HG03039 (cell line): ENCODE measurements at regions not wholly inside any gene's neighbourhood (a gene's known extent, or its start where the extent isn't known, plus 50 kb on each side); places are given as distances from the start of the nearest gene placed in this dataset.
"Not testable (repeated sequence)": the region's sequence is repeated elsewhere in the genome, so short reads cannot be mapped to it uniquely, and the experiment has no call there.

ENCODE experiments used
- ATAC-seq: cut with Tn5 transposase; IDR thresholded peaks from one replicate; pipeline ENCODE4 v1.9.1; 2021; ENCODE audit warnings: mild to moderate bottlenecking, moderate library complexity; ENCODE audit not compliant: unreplicated experiment

DNA sequence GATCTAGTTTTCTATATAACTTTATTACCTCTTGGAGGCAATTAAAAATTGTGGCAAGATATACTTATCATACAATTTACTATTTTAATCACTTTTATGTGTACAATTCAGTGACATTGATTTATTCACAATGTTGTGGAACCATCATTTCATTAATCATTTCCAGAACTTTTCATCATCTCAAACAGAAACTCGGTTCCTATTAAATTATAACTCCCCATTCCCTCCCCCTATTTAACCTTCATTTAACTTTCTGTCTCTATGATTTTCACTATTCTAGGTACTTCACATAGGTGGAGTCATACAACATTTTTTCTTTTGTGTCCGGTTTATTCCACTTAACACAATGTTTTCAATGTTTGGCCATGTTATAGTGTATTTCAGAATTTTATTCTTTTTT is 252.8 kb downstream of the REEP3 start:
- ATAC-seq = no peak

DNA sequence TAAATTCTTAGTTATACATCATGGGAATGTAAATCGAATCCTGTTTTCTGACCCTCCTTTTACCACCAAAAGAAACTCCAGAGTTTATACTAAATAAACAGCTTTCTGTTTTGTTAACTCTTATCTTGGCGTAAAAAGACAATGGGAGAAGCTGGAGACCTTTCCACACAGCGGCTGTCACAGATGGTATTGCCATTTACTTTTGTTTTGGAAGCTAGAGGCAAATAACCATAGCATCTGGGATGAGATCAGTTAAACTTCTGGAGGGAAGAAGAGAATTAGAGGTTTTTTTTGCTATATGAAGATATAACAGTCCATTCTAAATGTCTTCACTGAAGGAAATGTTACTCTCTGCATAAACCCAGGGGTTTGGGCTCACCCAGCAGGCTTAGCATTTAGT is 258.9 kb downstream of the REEP3 start:
- ATAC-seq = no peak

DNA sequence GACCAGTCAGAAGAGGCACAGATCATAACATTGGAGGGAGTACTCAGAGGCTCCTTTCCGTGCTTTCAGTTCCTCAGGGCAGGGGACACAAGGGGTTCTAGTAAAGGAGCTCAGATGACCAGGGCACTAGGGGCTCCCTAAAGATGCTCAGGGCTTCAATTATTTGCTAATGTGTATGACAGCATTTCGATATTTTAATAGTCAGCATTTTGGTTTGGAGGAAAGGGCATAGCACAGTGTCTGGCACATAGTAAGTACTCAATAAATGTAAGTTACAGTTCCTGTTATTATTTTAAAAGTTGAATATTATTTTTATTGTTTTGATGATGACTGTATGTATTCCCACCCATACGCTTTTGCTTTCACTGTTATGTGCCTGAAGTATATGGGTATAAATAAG is 260.0 kb downstream of the REEP3 start:
- ATAC-seq = no peak

DNA sequence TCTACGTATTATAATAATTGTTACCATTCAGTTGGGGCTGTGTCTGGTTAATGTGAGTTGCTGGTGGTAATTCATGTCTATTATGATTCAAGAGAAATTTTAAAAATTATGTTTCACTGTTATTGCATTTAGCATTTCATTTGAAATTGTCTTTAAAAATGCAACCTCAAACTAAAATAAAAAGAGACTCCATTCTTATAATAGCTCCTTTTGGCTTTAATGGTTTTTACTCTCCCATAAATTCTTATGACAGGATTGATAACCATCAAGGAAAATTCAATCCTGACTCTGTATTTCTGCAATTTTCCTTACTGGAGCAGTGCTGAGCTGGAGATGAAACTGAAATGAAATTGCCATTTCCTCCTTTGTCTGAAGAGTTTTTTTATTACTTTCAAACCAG is 262.7 kb downstream of the REEP3 start:
- ATAC-seq = no peak

DNA sequence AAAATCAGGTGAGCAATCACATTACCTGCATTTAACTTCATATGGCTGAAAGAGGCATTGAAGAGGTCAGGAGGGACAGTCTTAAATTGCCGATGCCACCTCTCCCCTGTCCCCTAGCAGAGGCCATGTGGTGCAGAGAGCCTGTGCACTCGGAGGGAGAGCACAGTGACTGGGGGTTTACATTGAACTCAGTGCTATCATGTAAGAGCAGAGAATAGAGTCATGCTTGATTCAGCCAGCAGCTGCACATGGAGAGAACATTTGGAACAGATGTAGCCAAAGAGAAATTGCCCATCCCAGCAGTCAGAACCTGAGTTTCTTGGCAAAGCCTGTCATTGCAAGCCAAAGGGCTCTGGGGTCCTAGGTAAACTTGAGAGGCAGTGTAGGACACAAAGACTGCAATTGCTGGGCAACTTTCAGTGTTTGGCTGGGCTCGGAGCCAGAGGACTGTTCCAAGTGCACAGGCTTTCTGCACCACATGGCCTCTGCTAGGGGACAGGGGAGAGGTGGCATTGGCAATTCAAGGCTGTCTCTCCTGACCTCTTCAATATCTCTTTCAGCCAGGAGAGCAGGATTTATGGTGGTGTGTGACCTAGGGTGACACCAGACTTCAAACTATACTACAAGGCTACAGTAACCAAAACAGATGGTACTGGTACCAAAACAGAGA is 267.1 kb downstream of the REEP3 start:
- no peak for ATAC-seq

DNA sequence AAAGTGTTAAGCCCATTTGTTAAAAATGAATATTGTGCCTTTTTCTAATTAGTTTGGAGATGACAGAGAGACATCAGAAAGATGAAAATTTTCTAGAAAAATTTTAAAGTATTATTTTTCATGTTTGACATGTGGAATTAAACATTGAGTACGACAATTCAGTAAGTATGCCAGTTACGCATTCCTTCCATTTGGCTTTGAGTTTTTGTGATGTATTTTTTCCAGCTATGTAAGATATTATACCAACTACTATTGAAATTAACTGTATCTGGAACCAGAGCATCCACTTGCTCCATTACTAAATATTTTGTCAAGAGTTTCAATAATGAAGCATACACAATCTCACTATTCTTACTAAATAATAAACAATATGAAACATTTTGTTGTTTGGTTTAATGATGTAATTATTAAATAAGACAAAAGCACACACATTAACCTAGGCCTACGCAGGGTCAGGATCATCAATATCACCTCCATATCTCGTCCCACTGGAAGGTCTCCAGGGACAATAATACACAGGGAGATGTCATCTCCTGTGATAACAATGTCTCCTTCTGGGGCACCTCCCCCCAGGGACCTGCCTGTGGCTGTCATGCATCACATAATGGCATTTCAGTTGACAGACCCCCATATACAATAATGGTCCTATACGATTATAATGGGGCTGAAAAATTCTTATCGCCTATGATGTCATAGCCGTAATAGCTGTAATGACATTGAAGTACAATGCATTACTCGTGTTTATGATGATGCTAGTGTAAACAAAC is 274.1 kb downstream of the REEP3 start:
- no peak for ATAC-seq

DNA sequence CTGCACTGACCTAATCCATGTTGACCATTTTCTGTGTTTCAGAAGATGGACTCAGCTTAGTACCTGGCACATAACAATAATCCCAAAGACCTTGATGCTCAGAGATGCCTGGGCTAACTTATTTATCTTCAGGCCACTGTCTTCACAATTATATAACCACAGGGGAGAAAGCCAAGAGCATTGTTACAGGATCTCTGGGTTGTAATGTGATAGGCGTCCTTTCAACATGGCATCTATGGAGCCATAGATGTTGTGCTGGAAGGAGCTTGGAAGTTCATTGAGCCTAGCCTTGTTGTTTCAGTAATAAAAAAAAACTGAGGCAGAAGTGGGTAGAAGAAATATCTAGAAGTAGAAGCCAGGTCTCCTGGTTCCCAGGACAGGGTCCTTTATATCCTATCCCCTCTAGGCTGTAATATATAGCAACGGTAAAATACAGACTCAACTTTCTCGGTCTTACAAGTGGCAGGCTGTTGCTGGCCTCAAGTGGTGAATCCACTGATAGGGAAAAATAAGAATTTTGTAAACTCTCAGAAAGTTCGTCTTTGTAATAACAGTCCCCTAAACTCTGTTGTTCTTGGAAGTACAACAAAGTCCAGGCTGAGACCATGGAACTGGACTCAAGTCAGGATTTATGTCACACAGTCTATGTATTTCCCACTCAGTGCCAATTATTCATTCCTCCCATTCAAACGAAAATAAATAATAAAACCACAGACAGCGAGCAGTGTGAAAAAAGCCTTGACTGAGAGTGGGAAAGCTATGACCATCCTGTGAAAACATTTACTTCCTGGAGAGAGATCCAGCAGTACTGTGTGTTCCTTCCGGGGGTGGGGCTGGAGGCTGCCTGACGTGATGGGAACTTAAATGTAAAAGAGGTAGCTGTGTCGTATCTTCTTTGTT is 277.6 kb downstream of the REEP3 start:
- ATAC-seq = no peak

DNA sequence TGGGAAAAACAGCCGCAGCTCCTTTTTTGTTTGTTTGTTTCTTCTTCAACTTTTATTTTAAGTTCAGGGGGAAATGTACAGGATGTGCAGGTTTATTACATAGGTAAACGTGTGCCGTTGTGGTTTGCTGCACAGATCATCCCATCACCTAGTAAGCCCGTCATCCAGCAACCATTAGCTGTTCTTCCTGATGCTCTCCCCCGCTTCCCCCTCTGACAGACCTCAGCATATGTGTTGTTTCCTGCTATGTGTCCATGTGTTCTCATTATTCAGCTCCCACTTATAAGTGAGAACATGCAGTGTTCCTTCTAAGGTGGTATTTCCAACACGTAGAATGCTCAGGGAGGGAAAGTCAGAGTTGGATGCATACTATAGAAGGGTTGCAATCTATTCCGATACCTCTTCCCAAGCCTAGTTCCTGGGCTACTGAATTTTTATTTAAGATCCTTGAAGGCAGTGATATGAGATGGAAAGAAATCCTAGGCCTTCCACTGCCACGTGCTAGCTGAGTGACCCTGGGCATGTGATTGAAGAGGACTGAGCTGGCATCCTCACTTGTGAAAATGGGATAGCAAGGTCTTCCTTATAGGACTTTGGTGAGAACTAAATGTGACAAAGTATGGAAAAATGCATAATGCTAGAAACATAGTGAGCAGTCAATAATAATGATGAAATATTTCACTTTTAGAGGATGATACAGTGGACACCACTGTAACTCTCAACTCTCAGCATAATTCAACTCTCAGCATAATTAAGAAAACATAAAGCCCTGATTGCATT is 278.5 kb downstream of the REEP3 start:
- ATAC-seq = no peak

DNA sequence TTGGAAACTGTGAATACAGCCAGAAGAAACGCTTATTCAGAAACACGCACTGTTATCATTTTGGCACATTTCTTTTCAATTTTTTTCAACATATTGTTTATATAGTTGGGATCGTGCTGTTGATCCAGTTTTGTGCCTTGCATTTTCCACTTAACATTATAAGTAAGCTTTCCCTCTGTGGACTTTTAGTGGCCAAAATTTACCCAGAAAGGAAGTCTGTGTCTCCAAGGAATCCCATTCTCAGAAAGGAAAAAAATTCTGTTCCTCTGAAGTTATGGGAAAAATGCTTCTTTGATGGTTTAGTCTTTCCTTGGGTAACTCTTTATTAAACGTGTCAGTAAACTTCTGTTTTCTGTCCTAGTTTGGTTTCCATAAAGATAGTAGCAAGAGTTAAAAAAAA is 280.0 kb downstream of the REEP3 start:
- ATAC-seq = no peak

DNA sequence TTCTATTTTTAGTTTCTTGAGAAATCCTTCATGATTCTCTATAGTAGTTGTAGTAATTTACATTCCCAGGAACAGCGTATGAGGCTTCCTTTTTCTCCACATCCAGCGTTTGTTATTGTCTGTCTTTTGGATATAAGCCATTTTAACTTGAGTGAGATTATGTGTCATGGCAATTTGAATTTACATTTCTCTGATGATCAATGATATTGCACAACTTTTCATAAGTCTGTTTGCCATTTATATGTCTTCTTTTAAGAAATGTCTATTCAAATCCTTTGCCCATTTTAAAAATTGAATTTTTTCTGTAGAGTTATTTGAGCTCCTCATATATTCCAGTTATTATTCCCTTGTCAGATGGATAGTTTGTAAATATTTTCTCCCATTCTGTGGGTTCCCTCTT is 285.1 kb downstream of the REEP3 start:
- ATAC-seq = no peak

DNA sequence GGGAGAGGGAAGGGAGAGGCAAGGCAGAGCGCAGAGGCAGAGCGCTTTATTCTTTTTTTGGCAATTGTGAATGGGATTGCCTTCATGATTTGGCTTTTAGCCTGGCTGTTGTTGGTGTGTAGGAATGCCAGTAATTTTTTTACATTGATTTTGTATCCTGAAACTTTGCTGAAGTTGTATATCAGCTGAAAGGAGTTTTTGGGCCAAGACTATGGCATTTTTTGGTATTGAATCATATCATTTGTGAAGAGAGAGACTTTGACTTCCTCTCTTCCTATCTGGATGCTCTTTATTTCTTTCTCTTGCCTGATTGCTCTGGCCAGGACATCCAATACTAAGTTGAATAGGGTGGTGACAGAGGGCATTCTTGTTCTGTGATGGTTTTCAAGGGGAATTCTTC is 291.3 kb downstream of the REEP3 start:
- ATAC-seq = no peak

DNA sequence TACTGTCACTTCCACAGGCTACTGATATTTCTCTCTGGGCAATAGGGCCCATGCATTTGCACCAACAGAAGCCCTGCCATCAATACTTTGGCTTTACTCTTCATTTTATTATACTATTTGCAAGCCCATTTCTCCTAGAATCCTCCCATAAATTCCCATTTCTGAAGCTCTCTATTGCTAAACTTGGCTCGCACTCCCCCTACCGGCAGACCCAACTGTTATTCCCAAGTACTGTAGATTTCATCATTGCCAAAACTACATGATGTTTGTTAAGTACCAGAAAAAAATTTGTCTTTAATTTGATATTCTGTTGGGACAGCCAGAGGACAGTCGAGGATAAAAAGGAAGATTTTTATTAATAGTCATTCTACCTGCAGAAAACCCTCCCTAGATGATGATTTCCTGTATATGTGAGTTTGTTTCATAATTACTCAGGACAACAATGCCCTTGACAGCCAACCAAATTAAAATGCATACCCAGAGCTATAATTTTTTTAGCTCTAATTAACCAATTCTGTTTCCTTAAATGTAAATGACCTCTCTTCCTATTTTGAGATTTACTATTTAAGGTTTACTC is 298.6 kb downstream of the REEP3 start:
- no peak for ATAC-seq

DNA sequence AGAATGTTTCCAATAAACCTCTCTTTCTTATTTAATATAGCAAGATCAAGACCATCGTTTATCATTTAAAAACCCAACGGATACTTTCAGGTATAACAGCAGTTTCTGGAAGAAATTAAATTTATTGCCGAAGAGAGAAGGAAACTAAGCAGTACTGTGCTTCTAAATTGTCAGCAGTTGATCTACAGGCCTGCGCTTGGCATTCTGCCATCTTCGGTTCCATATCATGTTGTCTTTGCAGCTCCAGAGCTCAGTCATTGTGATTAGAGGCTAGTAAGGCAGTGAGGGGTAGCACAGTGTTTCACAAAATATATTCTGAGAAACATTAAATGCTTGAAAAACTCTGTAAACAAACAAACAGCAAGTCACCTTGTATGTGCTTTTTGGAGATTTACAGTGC is 301.3 kb downstream of the REEP3 start:
- no peak for ATAC-seq

DNA sequence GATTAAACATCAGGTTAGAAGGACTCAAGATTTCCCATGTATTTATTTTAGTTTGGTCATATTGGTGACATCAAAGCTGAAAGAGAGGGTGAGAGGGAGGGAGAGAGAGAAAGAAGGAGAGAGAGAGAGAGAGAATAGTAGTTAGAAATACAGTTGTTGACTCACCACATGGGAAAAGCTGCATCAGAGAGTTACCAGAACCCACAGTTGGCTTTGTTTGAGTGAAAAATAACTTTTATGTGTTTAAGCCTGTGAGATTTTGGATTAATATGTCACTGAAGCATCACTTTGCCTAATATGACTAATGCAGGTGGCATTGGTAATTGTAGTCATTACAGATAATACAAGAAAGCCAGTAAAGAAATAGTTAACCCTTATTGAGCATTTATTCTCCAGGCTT is 303.9 kb downstream of the REEP3 start:
- ATAC-seq = no peak

DNA sequence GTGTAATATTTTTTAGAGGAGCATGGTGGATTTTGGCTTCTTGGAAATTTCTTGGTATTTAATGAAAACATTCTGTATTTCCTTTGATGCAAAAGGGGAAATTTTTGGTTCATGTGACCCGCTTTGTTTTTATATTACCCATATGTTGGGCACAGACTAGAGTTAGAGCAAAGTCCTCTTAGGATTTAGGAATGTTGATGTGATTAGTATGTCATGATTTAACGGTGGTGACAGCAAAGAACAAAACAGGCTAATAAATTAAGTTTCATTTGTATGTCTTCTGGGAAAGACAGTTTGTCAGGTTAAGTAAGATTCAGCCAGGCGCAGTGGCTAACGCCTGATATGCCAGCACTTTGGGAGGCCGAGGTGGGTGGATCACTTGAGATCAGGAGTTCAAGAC is 304.6 kb downstream of the REEP3 start:
- no peak for ATAC-seq

DNA sequence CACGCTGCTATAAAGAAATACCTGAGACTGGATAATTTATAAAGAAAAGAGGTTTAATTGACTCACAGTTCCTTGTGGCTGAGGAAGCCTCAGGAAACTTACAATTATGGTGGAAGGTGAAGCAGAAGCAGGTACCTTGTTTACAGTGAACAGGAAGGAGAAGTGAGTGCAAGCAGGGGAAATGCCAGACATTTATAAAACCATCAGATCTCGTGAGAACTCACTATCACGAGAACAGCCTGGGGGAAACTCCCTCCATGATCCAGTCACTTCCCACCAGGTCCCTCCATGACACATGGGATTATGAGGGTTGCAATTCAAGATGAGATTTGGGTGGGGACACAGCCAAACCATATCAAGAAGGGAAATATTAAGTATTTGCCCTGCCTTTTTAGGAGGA is 305.8 kb downstream of the REEP3 start:
- not testable (repeated sequence) for ATAC-seq

DNA sequence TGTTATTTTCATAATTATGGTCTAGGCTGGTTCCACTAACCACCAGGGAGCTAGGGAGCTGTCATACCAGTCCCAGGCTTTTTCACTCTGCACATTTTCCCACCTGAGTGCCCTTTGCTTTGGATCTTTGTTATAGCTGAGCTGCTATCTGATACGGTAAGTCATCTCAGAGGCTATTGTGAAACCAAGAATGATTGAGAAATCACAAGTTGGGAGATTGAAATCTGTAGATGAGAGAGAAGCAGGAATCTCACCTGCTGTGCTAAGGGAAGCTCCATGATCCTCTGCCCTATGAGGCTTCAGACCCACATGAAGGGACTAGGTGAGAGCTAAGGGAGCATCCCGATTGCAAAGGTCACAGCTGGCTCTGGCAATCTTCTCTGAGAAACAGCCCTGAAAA is 307.8 kb downstream of the REEP3 start:
- ATAC-seq = no peak

DNA sequence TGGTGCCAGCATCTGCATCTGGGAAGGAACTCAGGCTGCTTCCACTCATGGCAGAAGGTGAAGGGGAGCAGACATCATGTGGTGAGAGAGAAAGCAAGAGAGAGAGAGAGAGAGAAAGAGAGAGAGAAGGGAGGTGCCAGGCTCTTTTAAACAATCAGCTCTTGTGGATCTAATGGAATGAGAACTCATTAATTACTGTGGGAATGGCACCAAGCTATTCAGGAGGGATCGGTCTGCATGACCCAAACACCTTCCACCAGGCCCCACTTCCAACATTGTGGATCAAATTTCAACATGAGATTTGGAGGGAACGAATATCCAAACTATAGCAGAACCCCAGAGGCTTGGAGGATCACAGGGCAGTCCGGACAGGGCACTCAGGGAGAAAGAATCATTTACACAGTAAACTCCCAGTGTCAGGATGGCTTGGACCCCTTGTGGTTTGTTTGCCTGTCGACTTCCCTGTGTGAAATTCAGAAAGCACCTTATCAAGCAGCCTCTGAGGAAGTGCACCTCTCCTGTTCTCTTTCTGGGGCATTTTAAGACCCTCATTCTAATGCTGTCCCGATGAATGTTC is 308.5 kb downstream of the REEP3 start:
- ATAC-seq = no peak

DNA sequence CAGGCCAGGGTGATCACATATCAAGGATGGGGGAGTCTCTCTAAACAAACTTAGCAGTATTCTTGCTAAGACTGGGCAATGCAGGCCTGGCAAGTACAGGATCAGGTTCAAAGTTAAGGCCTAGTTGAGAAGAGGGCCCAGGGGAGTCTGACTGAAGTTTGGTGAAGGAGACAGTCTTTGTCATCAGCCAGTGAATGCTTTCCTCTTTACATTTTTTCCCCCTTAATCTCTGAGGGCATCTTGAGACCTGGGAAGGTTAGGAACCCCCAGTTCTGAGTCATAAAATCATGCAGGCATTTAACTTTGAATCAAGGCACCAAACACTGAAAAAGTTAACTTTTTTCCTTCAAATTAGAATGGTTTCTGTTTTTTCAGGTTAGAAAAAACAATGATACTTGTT is 311.5 kb downstream of the REEP3 start:
- no peak for ATAC-seq

DNA sequence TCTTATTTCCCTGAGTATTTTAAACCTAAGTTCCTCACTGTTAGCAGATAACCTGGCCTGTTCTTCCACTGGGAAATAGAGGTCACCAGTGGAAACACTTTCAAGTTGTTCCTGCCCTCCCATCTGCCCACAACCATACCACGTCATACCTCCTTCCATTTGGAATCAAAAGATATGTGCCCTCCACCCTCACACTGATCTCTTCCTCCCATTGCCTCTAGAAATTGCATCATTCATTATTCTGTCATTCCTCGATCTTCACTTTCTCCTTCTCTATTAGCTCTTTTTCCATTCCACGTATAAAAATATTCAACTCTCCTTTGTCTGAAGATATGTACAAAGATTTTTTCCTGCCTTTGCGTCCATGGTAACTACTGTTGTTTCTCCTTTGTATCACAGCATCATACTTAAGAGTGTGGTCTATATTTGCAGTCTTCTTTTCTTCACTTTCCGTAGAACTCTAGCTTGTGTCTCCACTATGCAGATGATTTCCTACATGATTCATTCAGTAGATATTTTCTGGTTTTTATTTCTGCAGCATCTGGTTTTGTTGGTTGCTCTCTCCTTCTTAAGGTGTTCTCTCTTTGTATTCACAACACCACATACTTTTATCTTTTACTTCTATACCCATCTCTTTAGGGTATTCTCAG is 312.3 kb downstream of the REEP3 start:
- no peak for ATAC-seq
